Smooth muscle cell (in vitro differentiated cells): ENCODE measurements at regions not wholly inside any gene's neighbourhood (a gene's known extent, or its start where the extent isn't known, plus 50 kb on each side); places are given as distances from the start of the nearest gene placed in this dataset.

Experiments used
- DNase-seq: peaks from one replicate; lab custom pipeline; 2025; ENCODE audit not compliant: unreplicated experiment; lab: John Stamatoyannopoulos, UW
- H2AFZ ChIP-seq: fragments of 200-600 bp; sonication (generic); 2 replicates; pipeline ENCODE4 v1.6.0; 2016; ENCODE audit warnings: antibody characterized with exemption, low read depth, mild to moderate bottlenecking
- H3F3A ChIP-seq: fragments of 200-600 bp; sonication (generic); 2 replicates; pipeline ENCODE4 v1.6.0; 2017; ENCODE audit warnings: antibody characterized with exemption, low read depth
- H3K27ac ChIP-seq: fragments of 200-600 bp; sonication (generic); 2 replicates; pipeline ENCODE4 v1.5.1; 2016; ENCODE audit warnings: low read depth, mild to moderate bottlenecking
- H3K27me3 ChIP-seq: fragments of 200-600 bp; sonication (generic); 2 replicates; pipeline ENCODE4 v1.6.1; 2016; ENCODE audit warnings: low read depth, mild to moderate bottlenecking
- H3K36me3 ChIP-seq: fragments of 200-600 bp; sonication (generic); 2 replicates; pipeline ENCODE4 v1.5.1; 2016; ENCODE audit warnings: low read depth
- H3K4me1 ChIP-seq: fragments of 200-600 bp; sonication (generic); 2 replicates; pipeline ENCODE4 v1.5.1; 2016; ENCODE audit warnings: low read depth
- H3K4me2 ChIP-seq: fragments of 200-600 bp; sonication (generic); 2 replicates; pipeline ENCODE4 v1.6.0; 2016; ENCODE audit warnings: mild to moderate bottlenecking
- H3K4me3 ChIP-seq: fragments of 200-600 bp; sonication (generic); 2 replicates; pipeline ENCODE4 v1.5.1; 2016; ENCODE audit warnings: mild to moderate bottlenecking
- H3K79me2 ChIP-seq: fragments of 200-600 bp; sonication (generic); 2 replicates; pipeline ENCODE4 v1.6.0; 2016; ENCODE audit warnings: low read depth, mild to moderate bottlenecking
- H3K9ac ChIP-seq: fragments of 200-600 bp; sonication (generic); 2 replicates; pipeline ENCODE4 v1.6.0; 2016; ENCODE audit warnings: low read depth
- H3K9me3 ChIP-seq: fragments of 200-600 bp; sonication (generic); replicated peaks from 2 replicates; pipeline ENCODE4 v1.5.1; 2016; ENCODE audit warnings: low read depth
- H4K20me1 ChIP-seq: fragments of 200-600 bp; sonication (generic); 2 replicates; pipeline ENCODE4 v1.6.0; 2016; ENCODE audit warnings: low read depth
- WGBS: methylation state at CpG from one replicate; pipeline ENCODE4 v1.1.7; 2016; ENCODE audit warnings: low lambda C conversion rate; 5-methylcytosine and 5-hydroxymethylcytosine counted together
- TF ChIP-seq, protein P1 (sequence below): fragments of 200-600 bp; sonication (generic); IDR thresholded peaks from 2 replicates; pipeline ENCODE4 v1.5.1; 2017; ENCODE audit warnings: borderline replicate concordance, mild to moderate bottlenecking, antibody characterized with exemption; ENCODE audit not compliant: insufficient read depth, poor library complexity, severe bottlenecking

DNA sequence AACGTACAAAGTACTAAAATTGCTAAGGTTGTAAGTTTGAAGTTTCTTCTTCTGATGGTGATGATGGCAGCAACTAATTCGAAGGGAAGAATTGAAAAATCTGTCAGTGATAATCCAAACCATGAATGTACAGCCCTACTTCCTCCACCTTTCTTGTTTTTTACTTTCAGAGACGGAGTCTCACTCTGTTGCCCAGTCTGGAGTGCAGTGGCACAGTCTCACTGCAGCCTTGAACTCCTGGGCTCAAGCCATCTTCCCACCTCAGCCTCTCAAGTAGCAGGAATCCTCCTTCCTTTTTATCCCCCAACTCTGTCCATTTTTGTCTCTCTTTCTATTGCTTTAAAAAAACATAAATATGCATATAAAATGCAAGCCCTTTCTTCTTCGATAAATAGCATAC is 112.3 kb upstream of the SOX21 start:
- Histone ChIP-seq H3K79me2 (no peaks in the 10 kb centered on the region), H3K4me3 (no peak overlapping the region), H3K9ac (no peak overlapping the region), H3K27ac (no peak overlapping the region), H3F3A (no peaks in the 10 kb centered on the region), H2AFZ (no peak overlapping the region), H3K4me1 (peaks cover 45% of the 10 kb centered on the region), H3K36me3 (no peaks in the 10 kb centered on the region), H3K9me3 (no peaks in the 10 kb centered on the region), H4K20me1 (no peaks in the 10 kb centered on the region), H3K4me2 (no peak overlapping the region), H3K27me3 (peaks cover 73% of the 10 kb centered on the region)
- TF ChIP-seq, protein P1, sequence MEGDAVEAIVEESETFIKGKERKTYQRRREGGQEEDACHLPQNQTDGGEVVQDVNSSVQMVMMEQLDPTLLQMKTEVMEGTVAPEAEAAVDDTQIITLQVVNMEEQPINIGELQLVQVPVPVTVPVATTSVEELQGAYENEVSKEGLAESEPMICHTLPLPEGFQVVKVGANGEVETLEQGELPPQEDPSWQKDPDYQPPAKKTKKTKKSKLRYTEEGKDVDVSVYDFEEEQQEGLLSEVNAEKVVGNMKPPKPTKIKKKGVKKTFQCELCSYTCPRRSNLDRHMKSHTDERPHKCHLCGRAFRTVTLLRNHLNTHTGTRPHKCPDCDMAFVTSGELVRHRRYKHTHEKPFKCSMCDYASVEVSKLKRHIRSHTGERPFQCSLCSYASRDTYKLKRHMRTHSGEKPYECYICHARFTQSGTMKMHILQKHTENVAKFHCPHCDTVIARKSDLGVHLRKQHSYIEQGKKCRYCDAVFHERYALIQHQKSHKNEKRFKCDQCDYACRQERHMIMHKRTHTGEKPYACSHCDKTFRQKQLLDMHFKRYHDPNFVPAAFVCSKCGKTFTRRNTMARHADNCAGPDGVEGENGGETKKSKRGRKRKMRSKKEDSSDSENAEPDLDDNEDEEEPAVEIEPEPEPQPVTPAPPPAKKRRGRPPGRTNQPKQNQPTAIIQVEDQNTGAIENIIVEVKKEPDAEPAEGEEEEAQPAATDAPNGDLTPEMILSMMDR: no peak
- no peak for DNase-seq
- WGBS: 87% methylated on average over 4 of the region's 4 CpGs

DNA sequence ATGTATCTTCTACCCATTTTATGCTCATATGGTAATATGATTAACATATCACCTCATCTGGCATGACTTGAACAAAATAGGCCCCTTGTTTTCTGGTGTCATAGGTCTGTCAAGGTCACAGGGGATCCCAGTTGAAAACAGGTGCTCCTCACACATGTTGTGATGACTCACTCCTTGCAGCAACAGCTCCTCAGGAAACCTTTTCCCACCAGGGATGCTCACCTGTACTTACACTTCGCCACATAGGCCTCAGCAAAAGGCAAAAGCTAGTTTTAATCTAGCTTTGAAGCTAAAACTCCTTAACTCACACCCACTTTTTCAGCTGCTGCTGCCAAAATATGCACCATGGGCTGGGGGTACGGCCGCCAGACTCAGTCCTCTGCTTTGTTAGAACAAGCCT is 110.0 kb upstream of the SOX21 start:
- H3K9me3 ChIP-seq: no peaks in the 10 kb centered on the region
- H3K4me2 ChIP-seq: no peak overlapping the region
- H3F3A ChIP-seq: no peaks in the 10 kb centered on the region
- DNase-seq: no peak
- H3K4me1 ChIP-seq: peaks cover 23% of the 10 kb centered on the region
- H3K27me3 ChIP-seq: peaks cover 52% of the 10 kb centered on the region
- TF ChIP-seq, protein P1: no peak
- H3K79me2 ChIP-seq: no peaks in the 10 kb centered on the region
- no peak overlapping the region for H3K4me3 ChIP-seq
- no peaks in the 10 kb centered on the region for H3K36me3 ChIP-seq
- WGBS: 88% methylated on average over 3 of the region's 3 CpGs
- H3K27ac ChIP-seq: no peak overlapping the region
- no peak overlapping the region for H3K9ac ChIP-seq
- no peaks in the 10 kb centered on the region for H4K20me1 ChIP-seq
- no peak overlapping the region for H2AFZ ChIP-seq

DNA sequence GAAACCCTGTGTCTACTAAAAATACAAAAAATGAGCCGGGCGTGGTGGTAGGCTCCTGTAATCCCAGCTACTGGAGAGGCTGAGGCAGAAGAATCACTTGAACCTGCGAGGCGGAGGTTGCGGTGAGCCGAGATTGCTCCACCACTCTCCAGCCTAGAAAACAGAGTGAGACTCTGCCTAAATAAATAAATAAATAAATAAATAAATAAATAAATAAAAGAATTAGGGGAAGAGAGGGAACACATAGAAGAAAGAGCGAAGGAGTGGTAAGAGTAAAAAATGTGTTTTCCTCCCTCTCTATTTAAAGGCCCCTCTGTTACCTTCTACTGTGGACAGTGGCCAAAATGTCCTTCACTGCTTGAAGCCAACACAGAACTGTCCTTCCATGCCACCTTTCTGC is 103.9 kb upstream of the SOX21 start:
- TF ChIP-seq, protein P1: no peak
- H4K20me1 ChIP-seq: no peaks in the 10 kb centered on the region
- WGBS: 97% methylated on average over 7 of the region's 7 CpGs

DNA sequence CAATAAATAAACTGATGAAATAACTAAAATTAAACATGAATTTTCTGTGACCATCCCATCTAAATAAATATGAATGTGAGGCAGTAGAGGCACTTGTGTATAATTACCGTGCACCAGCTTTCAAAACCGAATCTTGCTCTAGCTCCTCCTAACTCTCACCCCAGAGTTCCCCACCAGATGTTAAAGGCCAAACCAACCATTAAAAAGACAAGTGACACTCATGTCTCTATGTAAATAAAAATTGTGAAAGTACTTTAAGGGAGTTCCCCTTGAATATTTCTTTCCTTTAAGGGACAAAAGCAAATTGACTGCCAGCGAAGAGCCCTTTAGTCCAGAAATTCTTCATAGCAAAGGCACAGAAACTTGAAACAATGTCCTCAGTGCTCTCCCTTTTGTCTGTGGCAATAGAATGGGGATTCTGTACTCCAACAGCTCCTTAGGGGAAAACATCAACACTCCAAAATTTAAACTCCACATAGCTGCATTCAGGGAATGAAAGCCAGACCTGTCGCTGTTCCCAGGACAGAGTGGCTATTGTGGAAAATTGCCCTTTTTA is 101.7 kb upstream of the SOX21 start:
- H3K9ac ChIP-seq: no peak overlapping the region
- TF ChIP-seq, protein P1: no peak
- no peaks in the 10 kb centered on the region for H3K4me1 ChIP-seq
- H2AFZ ChIP-seq: no peak overlapping the region
- no peak for DNase-seq
- H3K79me2 ChIP-seq: no peaks in the 10 kb centered on the region
- no peak overlapping the region for H3K4me2 ChIP-seq
- H3K9me3 ChIP-seq: no peaks in the 10 kb centered on the region
- H3K4me3 ChIP-seq: no peak overlapping the region
- H3K36me3 ChIP-seq: no peaks in the 10 kb centered on the region
- H3F3A ChIP-seq: no peaks in the 10 kb centered on the region
- peaks cover 16% of the 10 kb centered on the region for H3K27me3 ChIP-seq
- WGBS: 89% methylated on average over 4 of the region's 4 CpGs
- no peak overlapping the region for H3K27ac ChIP-seq
- H4K20me1 ChIP-seq: no peaks in the 10 kb centered on the region

More for the DNA sequence above, 103.9 kb upstream of the SOX21 start:
- Histone ChIP-seq H3K4me2 (no peak overlapping the region), H3F3A (no peaks in the 10 kb centered on the region), H3K27me3 (peaks cover 23% of the 10 kb centered on the region), H3K27ac (no peak overlapping the region), H3K79me2 (no peaks in the 10 kb centered on the region), H3K36me3 (no peaks in the 10 kb centered on the region), H3K4me3 (no peak overlapping the region), H2AFZ (no peak overlapping the region), H3K4me1 (no peaks in the 10 kb centered on the region), H3K9me3 (no peaks in the 10 kb centered on the region), H3K9ac (no peak overlapping the region)
- DNase-seq: no peak
